HG03457 (cell line): ENCODE measurements at regions not wholly inside any gene's neighbourhood (a gene's known extent, or its start where the extent isn't known, plus 50 kb on each side); places are given as distances from the start of the nearest gene placed in this dataset.
"Not testable (repeated sequence)": the region's sequence is repeated elsewhere in the genome, so short reads cannot be mapped to it uniquely, and the experiment has no call there.

Experiments
- ATAC-seq: cut with Tn5 transposase; IDR thresholded peaks from one replicate; pipeline ENCODE4 v1.9.1; 2021; ENCODE audit warnings: moderate number of reproducible peaks; ENCODE audit not compliant: unreplicated experiment

- no peak for ATAC-seq
Observed at GRCh38 chr5:74500110-74500917, 140.2 kb downstream of the ENC1 start.

GRCh38 chr5:74499256-74500050 is 141.1 kb downstream of the ENC1 start:
- no peak for ATAC-seq

GRCh38 chr5:74497706-74498105 is 142.8 kb downstream of the ENC1 start:
- ATAC-seq, result no peak

GRCh38 chr5:74493411-74493810 is 147.1 kb downstream of the ENC1 start:
- no peak for ATAC-seq

GRCh38 chr5:74492230-74492629 is 148.3 kb downstream of the ENC1 start:
- no peak for ATAC-seq

GRCh38 chr5:74491586-74491985 is 148.9 kb downstream of the ENC1 start:
- ATAC-seq, result no peak

GRCh38 chr5:74490814-74491213 is 149.7 kb downstream of the ENC1 start:
- ATAC-seq, result peak; percentile 89

- no peak for ATAC-seq
Observed at GRCh38 chr5:74482990-74483389, 157.5 kb downstream of the ENC1 start.

- ATAC-seq, result no peak
Observed at GRCh38 chr5:74482523-74482922, 158.0 kb downstream of the ENC1 start.

- ATAC-seq, result not testable (repeated sequence)
Observed at GRCh38 chr5:74481357-74481756, 159.2 kb downstream of the ENC1 start.

GRCh38 chr5:74480201-74480600 is 160.3 kb downstream of the ENC1 start:
- no peak for ATAC-seq

- no peak for ATAC-seq
Observed at GRCh38 chr5:74478328-74478727, 162.2 kb downstream of the ENC1 start.

GRCh38 chr5:74477761-74478160 is 162.8 kb downstream of the ENC1 start:
- ATAC-seq, result no peak

GRCh38 chr5:74476819-74477453 is 163.6 kb downstream of the ENC1 start:
- no peak for ATAC-seq

- ATAC-seq, result no peak
Observed at GRCh38 chr5:74476046-74476818, 164.3 kb downstream of the ENC1 start.

GRCh38 chr5:74471875-74472274 is 168.7 kb downstream of the ENC1 start:
- ATAC-seq, result no peak

- ATAC-seq, result no peak
Observed at GRCh38 chr5:74469234-74469994, 171.1 kb downstream of the ENC1 start.

- no peak for ATAC-seq
Observed at GRCh38 chr5:74468421-74468820, 172.1 kb downstream of the ENC1 start.

GRCh38 chr5:74465724-74466123 is 174.8 kb downstream of the ENC1 start:
- ATAC-seq, result no peak

- ATAC-seq, result no peak
Observed at GRCh38 chr5:74464512-74465209, 175.9 kb downstream of the ENC1 start.
